GM23248 (cell line): ENCODE measurements at regions not wholly inside any gene's neighbourhood (a gene's known extent, or its start where the extent isn't known, plus 50 kb on each side); places are given as distances from the start of the nearest gene placed in this dataset.

ENCODE experiments used
- EZH2 ChIP-seq: fragments of 200-600 bp; sonication (generic); IDR thresholded peaks from 2 replicates; pipeline ENCODE4 v1.6.1; 2018; ENCODE audit warnings: antibody characterized with exemption, mild to moderate bottlenecking; ENCODE audit not compliant: insufficient read depth, poor library complexity, severe bottlenecking
- EZH2phosphoT487 ChIP-seq: fragments of 200-600 bp; sonication (generic); IDR thresholded peaks from 2 replicates; pipeline ENCODE4 v1.6.1; 2018; ENCODE audit warnings: antibody characterized with exemption, moderate library complexity, mild to moderate bottlenecking, low read depth; ENCODE audit not compliant: insufficient read depth

- TF ChIP-seq EZH2 (no peak), EZH2phosphoT487 (no peak)
Measured at GRCh38 chr5:58204966-58205365, 254.9 kb downstream of the PLK2 start.
